IPS-18c (cell line): ENCODE measurements at regions not wholly inside any gene's neighbourhood (a gene's known extent, or its start where the extent isn't known, plus 50 kb on each side); places are given as distances from the start of the nearest gene placed in this dataset.
"Not testable (repeated sequence)": the region's sequence is repeated elsewhere in the genome, so short reads cannot be mapped to it uniquely, and the experiment has no call there.

Source experiments
- H3K4me3 ChIP-seq: 2 replicates; pipeline ENCODE4 v1.7.0; 2013; ENCODE audit warnings: low read depth, mild to moderate bottlenecking, low read length, moderate library complexity; ENCODE audit not compliant: insufficient read depth
- H3K9me3 ChIP-seq: one replicate; pipeline ENCODE4 v1.6.1; 2013; ENCODE audit warnings: mild to moderate bottlenecking, low read length, moderate library complexity; ENCODE audit not compliant: control insufficient read depth, insufficient read depth

DNA sequence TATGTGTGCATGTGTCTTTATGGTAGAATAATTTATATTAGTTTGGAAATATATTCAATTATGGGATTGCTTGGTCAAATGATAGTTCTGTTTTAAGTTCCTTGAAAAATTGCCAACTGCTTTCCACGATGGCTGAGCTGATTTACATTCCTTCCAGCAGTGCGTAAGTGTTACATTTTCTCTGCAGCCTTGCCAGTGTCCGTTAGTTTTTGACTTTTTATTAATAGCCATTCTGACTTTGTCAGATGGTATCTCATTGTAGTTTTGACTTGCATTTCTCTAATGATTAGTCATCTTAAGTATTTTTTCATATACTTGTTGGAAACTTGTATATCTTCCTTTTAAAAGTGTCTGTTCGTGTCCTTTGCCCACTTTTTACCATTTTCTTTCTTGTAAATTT lies 434.2 kb upstream of the POT1 start:
- H3K9me3 ChIP-seq: no peaks in the 10 kb centered on the region

DNA sequence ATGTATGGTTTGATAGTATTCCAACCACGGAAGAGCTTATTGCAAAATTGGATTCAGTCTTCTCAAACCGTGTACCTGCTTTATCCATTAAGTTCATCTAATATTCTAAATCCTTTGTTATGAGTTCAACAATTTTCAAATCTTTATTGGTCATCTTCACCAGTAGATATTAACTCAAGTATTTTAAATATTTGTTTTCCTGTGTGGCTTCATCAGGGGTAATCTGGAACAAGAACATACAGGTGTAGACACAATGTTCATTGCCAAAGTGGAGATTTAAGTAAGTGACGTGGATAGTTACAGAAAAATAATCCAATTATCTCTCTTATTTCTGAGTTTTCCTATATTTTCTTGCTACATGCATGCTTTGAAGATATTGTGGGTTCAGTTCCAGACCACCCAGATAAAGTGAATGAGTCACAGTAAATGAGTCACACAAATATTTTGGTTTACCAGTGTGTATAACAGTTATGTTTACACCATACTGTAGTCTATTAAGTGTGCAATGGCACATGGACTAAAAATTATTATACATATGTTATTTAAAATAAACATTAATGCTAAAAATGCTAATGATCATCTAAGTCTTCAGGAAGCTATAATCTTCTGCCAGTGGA lies 429.0 kb upstream of the POT1 start:
- Histone ChIP-seq H3K9me3 (peaks cover under 1% of the 10 kb centered on the region), H3K4me3 (no peak overlapping the region)

More for the DNA sequence above, 434.2 kb upstream of the POT1 start:
- no peak overlapping the region for H3K4me3 ChIP-seq

DNA sequence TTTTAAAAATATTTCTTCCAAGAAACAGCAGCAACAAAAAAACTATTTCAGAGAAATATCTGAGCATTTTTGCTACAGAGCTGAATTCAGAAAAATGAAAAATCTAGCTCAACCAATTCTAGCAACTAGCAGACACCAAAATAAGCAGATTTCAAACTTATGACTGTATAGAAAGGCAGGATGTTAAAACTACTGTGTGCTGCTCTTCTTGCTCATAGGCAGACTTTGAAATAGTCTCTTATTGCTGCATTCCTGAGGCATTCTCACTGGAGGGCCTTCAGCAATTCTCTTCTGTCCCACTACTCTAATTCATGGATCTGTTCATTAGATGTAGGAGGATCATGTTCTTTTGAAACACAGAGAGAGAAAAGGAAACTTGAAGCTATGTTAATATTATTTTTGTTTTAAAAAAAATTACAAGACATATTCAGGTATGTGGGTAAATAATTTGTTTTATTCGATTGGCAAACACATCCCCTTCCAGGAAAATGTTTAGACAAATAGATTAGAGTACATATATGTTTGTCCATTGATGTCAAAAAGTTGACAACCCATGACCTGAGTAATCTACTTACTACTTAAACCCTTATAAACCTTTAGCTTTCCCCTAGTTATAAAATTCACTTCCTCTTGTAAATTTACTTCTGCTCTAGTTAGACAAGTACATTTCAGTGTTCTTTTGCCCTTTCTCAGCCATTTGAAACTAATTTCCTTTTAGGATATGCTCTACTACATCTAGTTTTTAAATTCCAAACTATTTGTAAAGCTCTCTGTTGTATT lies 428.2 kb upstream of the POT1 start:
- H3K4me3 ChIP-seq: no peak overlapping the region
- peaks cover 2% of the 10 kb centered on the region for H3K9me3 ChIP-seq

DNA sequence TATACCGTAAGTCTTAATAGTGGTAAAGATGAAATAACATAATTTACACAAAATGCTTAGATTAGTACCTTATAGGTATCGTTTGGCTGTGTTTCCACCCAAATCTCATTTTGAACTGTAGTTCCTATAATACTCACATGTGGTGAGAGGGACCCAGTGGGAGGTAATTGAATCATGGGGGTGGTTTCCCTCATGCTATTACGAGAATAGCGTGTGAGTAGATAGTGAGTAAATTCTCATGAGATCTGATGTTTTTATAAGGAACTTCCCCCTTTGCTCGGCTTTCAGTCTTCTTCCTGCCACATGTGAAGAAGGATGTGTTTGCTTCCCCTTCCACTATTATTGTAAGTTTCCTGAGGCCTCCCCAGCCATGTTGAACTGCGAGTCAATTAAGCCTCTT lies 426.3 kb upstream of the POT1 start:
- no peak overlapping the region for H3K4me3 ChIP-seq
- H3K9me3 ChIP-seq: peaks cover 2% of the 10 kb centered on the region

GRCh38 chr7:125347269-125347668 lies 417.6 kb upstream of the POT1 start:
- no peaks in the 10 kb centered on the region for H3K9me3 ChIP-seq
- H3K4me3 ChIP-seq: no peak overlapping the region

DNA sequence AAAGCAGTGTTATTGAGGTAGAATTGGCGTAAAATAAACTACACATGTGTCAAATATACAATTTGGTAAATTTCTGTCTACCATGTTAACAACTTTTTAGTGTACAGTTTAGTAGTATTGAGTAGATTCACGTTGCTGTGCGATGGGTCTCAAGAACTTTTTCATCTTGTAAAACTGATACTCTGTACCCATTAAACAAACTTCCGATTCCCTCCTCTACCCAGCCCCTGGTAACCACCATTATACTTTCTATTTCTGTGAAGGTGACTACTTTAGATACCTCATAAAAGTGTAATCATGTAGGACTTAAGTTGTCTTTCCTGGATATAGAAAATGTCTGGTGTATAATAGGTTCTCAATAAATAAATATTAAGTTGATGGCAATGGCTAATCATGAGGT lies 408.5 kb upstream of the POT1 start:
- Histone ChIP-seq H3K4me3 (no peak overlapping the region), H3K9me3 (no peaks in the 10 kb centered on the region)

- H3K9me3 ChIP-seq: no peaks in the 10 kb centered on the region
- no peak overlapping the region for H3K4me3 ChIP-seq
Measured at GRCh38 chr7:125336326-125336725, 406.7 kb upstream of the POT1 start.

DNA sequence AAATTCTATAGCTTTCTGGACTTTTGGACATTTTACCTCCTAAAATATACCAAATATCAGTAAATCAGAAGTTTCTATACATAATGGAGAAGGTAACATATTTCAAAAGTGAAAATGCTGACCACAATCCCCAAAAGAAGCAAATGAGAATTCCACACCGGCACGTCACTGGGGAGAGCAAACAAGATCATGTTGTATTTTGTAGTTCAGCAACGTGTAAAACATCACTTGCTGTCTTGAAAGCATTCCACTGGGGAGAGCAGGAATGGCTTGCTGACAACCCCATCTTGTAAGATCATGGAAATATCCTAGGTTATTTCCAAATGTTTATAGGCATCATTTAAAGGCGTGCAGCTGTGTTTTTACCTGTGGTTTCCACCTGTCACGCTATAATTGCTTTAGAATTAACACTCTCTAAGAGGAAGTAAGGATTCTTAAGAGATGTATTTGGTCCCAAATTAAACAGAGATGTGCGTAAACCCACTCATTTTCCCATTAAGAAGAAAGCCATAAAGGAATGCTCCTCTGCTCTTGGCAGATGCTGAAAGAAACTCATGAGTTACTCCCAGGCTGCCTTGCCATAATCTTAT lies 397.1 kb upstream of the POT1 start:
- H3K9me3 ChIP-seq: no peaks in the 10 kb centered on the region

DNA sequence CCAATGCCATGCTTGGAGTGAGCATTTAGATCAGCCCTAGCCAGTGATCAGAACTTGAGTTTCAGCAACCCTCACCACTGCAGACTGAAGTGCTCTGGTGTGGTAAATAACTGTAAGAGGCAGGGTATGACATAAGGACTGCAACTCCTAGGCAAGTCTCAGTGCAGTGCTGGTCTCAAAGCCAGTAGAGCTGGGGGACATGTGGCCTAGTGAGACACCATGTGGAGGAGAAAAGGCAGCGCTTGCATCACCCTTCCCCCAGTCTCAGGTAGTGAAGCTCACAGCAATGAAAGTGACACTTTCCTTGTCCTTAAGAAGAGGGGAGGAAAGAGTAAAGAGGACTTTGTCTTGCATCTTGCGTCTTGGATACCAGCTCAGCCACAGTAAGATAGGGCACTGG lies 386.8 kb upstream of the POT1 start:
- Histone ChIP-seq H3K4me3 (no peak overlapping the region), H3K9me3 (peaks cover 2% of the 10 kb centered on the region)

More for the DNA sequence above, 397.1 kb upstream of the POT1 start:
- no peak overlapping the region for H3K4me3 ChIP-seq

- H3K9me3 ChIP-seq: no peaks in the 10 kb centered on the region
- no peak overlapping the region for H3K4me3 ChIP-seq
Measured at GRCh38 chr7:125299003-125299765, 369.6 kb upstream of the POT1 start.

GRCh38 chr7:125279961-125280360 lies 350.3 kb upstream of the POT1 start:
- Histone ChIP-seq H3K4me3 (no peak overlapping the region), H3K9me3 (no peaks in the 10 kb centered on the region)

DNA sequence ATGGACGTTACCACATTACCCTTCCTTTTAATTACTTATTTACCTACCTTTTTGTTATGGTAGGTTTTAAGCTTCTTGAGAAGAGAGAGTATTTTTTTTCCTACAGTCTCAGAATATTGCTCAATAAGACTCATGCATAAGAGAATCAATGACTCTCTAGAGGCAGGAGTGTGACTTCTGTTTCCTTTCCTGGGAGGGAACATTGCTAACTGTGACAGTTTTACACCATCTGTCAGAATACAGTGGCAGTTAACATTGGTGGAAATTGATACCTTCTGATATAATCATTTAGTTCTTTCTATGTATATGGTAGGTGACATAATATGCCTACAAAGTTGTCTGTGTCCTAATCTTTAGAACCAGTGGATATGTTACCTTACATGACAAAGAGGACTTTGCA lies 348.7 kb upstream of the POT1 start:
- Histone ChIP-seq H3K4me3 (no peak overlapping the region), H3K9me3 (no peaks in the 10 kb centered on the region)

DNA sequence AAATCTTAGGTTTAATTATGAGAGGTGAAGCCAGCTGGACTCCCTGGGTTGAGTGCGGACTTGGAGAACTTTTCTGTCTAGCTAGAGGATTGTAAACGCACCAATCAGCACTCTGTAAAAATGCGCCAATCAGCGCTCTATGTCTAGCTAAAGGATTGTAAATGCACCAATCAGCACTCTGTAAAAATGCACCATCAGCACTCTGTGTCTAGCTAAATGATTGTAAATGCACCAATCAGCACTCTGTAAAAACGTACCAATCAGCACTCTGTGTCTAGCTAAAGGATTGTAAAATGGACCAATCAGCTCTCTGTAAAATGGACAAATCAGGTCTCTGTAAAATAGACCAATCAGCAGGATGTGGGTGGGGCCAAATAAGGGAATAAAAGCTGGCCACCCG lies 345.1 kb upstream of the POT1 start:
- H3K4me3 ChIP-seq, H3K9me3 ChIP-seq: not testable (repeated sequence)

DNA sequence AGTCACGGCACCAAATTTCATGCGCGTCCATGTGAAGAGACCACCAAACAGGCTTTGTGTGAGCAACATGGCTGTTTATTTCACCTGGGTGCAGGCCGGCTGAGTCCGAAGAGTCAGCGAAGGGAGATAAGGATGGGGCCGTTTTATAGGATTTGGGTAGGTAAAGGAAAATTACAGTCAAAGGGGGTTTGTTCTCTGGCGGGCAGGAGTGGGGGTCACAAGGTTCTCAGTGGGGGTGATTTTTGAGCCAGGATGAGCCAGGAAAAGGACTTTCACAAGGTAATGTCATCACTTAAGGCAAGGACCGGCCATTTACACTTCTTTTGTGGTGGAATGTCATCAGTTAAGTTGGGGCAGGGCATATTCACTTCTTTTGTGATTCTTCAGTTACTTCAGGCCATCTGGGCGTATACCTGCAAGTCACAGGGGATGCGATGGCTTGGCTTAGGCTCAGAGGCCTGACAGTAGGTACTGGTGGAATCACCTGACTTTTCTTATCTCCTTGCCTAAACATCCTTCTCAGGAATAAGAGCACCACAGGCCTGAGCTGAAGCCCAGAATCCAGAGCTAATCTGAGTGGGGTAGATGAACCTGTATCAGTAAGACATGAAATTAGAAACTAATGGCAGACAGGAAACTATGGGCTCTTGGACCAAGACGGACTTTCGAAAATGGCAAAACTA lies 334.7 kb upstream of the POT1 start:
- not testable (repeated sequence) for H3K9me3 ChIP-seq
- peak overlapping the region; percentile 20; the same call in 1 of the 2 replicates for H3K4me3 ChIP-seq

- not testable (repeated sequence) for H3K9me3 ChIP-seq, H3K4me3 ChIP-seq
Measured at GRCh38 chr7:125258876-125259417, 329.3 kb upstream of the POT1 start.

- no peaks in the 10 kb centered on the region for H3K9me3 ChIP-seq
- H3K4me3 ChIP-seq: no peak overlapping the region; the same call in 1 of the 2 replicates
Measured at GRCh38 chr7:125257617-125258016, 328.0 kb upstream of the POT1 start.

GRCh38 chr7:125256446-125256845 lies 326.8 kb upstream of the POT1 start:
- H3K9me3 ChIP-seq: no peaks in the 10 kb centered on the region
- no peak overlapping the region for H3K4me3 ChIP-seq
